ENCODE measurements at regions not wholly inside any gene's neighbourhood (a gene's known extent, or its start where the extent isn't known, plus 50 kb on each side); places are given as distances from the start of the nearest gene placed in this dataset.
"Not testable (repeated sequence)": the region's sequence is repeated elsewhere in the genome, so short reads cannot be mapped to it uniquely, and the experiment has no call there.

DNA sequence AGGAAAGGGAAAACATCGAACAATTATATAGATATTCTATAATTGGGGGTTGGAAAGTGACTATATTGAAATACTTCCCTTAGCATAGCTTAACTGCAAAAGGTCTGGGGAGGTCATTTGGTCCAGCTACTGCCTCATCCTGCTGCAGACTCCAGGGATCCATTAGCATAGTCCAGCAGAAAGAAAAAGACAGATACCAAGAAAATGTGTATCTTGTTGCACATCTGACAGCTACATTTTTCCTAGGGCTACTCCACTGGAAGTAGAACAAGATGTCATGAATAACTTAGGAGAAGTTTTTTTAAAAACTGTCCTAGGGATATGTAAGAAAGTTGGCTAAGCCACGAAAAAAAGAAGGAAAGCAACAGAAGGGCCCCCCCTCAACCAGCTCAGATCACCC lies 92.9 kb upstream of the SLC30A5 start:
- no peak overlapping the region for H3K9ac ChIP-seq (ENCODE audit: low read length)
- H3K9me3 ChIP-seq (ENCODE audit: control insufficient read depth, insufficient read depth, low read depth, low read length), result no peaks in the 10 kb centered on the region
- H3K36me3 ChIP-seq (ENCODE audit: control insufficient read depth, insufficient read depth, low read length), result no peaks in the 10 kb centered on the region
- no peak overlapping the region for H3K27ac ChIP-seq (ENCODE audit: low read depth, low read length)
- no peak overlapping the region for H3K4me3 ChIP-seq (ENCODE audit: low read depth, low read length)
- H3K27me3 ChIP-seq (ENCODE audit: control insufficient read depth, insufficient read depth, low read length), result no peaks in the 10 kb centered on the region
- no peaks in the 10 kb centered on the region for H3K4me1 ChIP-seq (ENCODE audit: control insufficient read depth, insufficient read depth, low read length)

DNA sequence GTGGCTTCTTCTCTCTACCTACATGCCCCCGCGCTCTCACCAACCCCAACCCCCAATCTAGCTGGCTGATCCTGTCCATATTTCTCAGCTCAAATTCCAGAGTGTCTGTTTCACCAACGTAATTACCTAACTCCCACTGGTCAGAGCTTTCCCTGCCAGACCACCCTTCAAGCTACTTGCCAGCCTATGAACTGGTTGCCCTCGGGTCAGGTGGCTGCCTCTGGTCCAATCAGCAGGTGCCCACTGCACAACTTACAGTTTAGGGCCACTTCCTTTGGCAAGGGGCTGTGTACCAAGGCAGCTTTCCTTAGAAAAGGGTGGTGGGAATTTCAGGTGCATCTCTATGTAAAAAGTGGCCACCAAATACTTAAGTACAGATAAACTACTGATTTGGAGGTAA lies 92.2 kb upstream of the SLC30A5 start:
- Histone ChIP-seq H3K36me3 (ENCODE audit: control insufficient read depth, insufficient read depth, low read length) (no peaks in the 10 kb centered on the region), H3K4me1 (ENCODE audit: control insufficient read depth, insufficient read depth, low read length) (no peaks in the 10 kb centered on the region), H3K27me3 (ENCODE audit: control insufficient read depth, insufficient read depth, low read length) (no peaks in the 10 kb centered on the region), H3K27ac (ENCODE audit: low read depth, low read length) (no peak overlapping the region), H3K9me3 (ENCODE audit: control insufficient read depth, insufficient read depth, low read depth, low read length) (no peaks in the 10 kb centered on the region), H3K4me3 (ENCODE audit: low read depth, low read length) (no peak overlapping the region), H3K9ac (ENCODE audit: low read length) (no peak overlapping the region)

DNA sequence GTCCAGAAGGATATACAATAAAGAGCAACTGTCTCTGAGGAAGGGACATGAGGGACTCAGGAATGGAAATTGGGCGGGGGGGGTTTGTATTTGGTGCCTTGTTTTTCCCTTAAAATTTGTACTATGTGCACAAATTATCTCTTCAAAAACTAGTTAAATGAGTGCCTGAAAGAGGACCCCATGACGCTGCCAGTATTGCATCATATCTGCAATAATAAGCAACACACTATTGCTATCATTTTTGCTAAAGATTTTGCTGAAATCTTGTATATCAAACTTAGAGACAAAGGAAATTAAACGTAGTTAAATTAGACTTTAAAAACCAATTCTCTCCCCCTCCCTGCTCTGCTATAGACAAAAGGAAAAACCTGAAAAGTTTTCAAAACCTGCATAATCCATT lies 89.7 kb upstream of the SLC30A5 start:
- no peak overlapping the region for H3K9ac ChIP-seq (ENCODE audit: low read length)
- H3K4me3 ChIP-seq (ENCODE audit: low read depth, low read length), result no peak overlapping the region
- H3K4me1 ChIP-seq (ENCODE audit: control insufficient read depth, insufficient read depth, low read length), result no peaks in the 10 kb centered on the region
- no peaks in the 10 kb centered on the region for H3K9me3 ChIP-seq (ENCODE audit: control insufficient read depth, insufficient read depth, low read depth, low read length)
- H3K27ac ChIP-seq (ENCODE audit: low read depth, low read length), result no peak overlapping the region
- no peaks in the 10 kb centered on the region for H3K36me3 ChIP-seq (ENCODE audit: control insufficient read depth, insufficient read depth, low read length)
- H3K27me3 ChIP-seq (ENCODE audit: control insufficient read depth, insufficient read depth, low read length), result no peaks in the 10 kb centered on the region

DNA sequence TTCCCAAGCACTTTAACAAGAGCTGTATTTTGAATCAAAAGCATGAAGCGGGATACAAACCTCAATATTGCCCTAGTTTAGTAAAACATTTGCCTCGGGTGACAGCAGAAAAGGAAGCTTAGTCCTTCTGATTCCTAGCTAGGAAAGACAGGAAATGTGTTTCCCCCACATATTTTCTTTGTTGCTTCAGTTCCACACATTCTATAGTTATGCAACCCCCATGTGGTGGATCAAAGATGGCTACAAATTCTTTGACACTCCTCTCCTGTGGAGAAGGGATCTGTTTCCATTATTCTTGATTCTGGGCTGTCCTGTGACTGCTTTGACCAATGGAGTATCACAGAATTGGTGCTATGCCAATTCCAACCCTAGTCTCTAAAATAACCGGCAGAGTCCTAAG lies 89.1 kb upstream of the SLC30A5 start:
- Histone ChIP-seq H3K4me3 (ENCODE audit: low read depth, low read length) (no peak overlapping the region), H3K27me3 (ENCODE audit: control insufficient read depth, insufficient read depth, low read length) (no peaks in the 10 kb centered on the region), H3K4me1 (ENCODE audit: control insufficient read depth, insufficient read depth, low read length) (no peaks in the 10 kb centered on the region), H3K27ac (ENCODE audit: low read depth, low read length) (no peak overlapping the region), H3K36me3 (ENCODE audit: control insufficient read depth, insufficient read depth, low read length) (no peaks in the 10 kb centered on the region), H3K9ac (ENCODE audit: low read length) (no peak overlapping the region), H3K9me3 (ENCODE audit: control insufficient read depth, insufficient read depth, low read depth, low read length) (no peaks in the 10 kb centered on the region)

DNA sequence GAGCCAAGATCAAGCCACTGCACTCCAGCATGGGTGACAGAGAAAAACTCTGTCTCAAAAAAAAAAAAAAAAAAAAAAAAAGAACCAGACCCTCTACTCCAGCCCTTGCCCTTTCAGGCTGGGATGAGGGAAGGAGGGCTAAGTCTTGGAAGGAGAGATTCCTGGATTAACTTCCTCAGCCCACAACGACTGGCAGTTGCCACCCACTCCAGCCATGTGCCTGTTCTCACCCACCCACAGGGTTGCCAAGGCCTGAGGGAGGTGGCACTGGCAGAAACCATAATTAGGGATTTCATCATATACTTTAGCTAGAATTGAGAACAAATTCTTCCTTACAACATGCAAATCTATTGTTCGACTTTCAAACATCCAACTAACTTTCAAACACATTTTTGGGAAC lies 87.8 kb upstream of the SLC30A5 start:
- Histone ChIP-seq H3K9me3 (ENCODE audit: control insufficient read depth, insufficient read depth, low read depth, low read length) (no peaks in the 10 kb centered on the region), H3K27me3 (ENCODE audit: control insufficient read depth, insufficient read depth, low read length) (no peaks in the 10 kb centered on the region), H3K4me3 (ENCODE audit: low read depth, low read length) (no peak overlapping the region), H3K4me1 (ENCODE audit: control insufficient read depth, insufficient read depth, low read length) (no peaks in the 10 kb centered on the region), H3K9ac (ENCODE audit: low read length) (no peak overlapping the region), H3K36me3 (ENCODE audit: control insufficient read depth, insufficient read depth, low read length) (no peaks in the 10 kb centered on the region), H3K27ac (ENCODE audit: low read depth, low read length) (no peak overlapping the region)

DNA sequence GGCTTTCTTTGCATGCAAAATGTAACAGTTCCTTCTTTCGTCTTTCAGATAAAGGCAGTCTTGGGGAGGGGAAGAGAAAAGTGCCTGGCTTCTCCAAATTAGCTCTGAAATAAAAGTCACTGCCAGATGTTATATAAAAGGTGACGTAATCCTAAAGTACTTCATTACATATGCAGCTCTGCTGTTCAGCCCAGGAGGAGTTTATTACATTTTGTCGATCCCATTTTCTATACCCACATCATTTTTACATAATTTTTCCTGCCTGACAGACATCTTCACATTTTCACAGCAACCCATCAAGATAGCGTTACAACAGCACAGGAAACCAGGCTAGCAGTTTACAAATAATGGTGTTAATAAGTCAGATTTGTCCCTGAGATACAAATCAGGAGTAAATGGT lies 86.7 kb upstream of the SLC30A5 start:
- Histone ChIP-seq H3K9ac (ENCODE audit: low read length) (no peak overlapping the region), H3K4me3 (ENCODE audit: low read depth, low read length) (no peak overlapping the region), H3K9me3 (ENCODE audit: control insufficient read depth, insufficient read depth, low read depth, low read length) (no peaks in the 10 kb centered on the region), H3K27ac (ENCODE audit: low read depth, low read length) (no peak overlapping the region), H3K27me3 (ENCODE audit: control insufficient read depth, insufficient read depth, low read length) (no peaks in the 10 kb centered on the region), H3K4me1 (ENCODE audit: control insufficient read depth, insufficient read depth, low read length) (no peaks in the 10 kb centered on the region), H3K36me3 (ENCODE audit: control insufficient read depth, insufficient read depth, low read length) (no peaks in the 10 kb centered on the region)

DNA sequence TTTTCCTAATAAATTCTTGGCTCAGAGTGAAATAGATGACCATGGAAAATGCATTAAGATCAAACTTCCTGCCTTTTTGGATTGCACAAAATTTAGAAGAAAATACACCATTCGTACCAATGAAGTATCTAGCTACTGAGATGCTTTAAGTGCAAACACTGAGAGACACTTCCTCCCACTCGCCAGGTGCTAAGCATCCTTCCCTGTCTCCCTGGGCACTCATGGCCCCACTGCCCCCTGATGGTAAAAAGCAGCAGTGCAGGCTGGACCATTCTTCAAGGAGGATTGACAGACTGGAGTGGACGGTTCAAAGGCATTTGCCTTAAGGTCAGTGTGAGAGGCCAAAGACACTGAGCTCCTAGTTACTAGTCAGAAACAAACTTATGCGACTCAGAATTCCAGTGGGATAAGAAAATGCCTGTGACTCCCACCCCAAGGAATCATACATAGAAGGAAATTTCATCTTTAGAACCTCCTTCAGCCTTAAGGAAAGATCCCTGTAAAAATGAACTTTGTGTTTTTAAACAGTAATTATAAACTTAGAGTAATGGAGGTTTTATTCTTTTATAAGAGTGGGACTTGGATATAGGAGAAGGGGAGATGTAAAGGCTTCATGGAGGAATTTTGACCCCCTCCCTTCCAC lies 86.0 kb upstream of the SLC30A5 start:
- H3K4me1 ChIP-seq (ENCODE audit: control insufficient read depth, insufficient read depth, low read length), result no peaks in the 10 kb centered on the region
- no peak overlapping the region for H3K4me3 ChIP-seq (ENCODE audit: low read depth, low read length)
- no peaks in the 10 kb centered on the region for H3K36me3 ChIP-seq (ENCODE audit: control insufficient read depth, insufficient read depth, low read length)
- no peaks in the 10 kb centered on the region for H3K27me3 ChIP-seq (ENCODE audit: control insufficient read depth, insufficient read depth, low read length)
- no peak overlapping the region for H3K27ac ChIP-seq (ENCODE audit: low read depth, low read length)
- no peak overlapping the region for H3K9ac ChIP-seq (ENCODE audit: low read length)
- no peaks in the 10 kb centered on the region for H3K9me3 ChIP-seq (ENCODE audit: control insufficient read depth, insufficient read depth, low read depth, low read length)

DNA sequence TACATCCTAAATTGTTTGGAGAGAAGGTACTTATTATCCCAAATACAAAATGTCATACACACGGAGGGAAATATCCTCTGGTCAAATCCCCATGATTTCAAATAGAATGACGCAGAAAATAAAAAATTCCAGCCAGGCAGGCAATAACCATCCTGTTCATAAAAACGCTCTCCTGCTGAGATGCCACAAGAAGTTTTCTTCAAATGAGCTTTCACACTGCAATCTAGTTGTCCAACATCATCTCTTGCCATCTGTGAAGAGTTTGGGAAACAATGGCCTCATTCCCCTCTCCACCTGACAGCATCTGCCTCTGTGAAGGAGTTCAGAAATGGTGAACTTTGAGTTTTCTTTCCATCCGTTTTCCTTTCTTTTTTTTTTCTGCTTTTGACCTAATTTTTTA lies 83.3 kb upstream of the SLC30A5 start:
- no peaks in the 10 kb centered on the region for H3K27me3 ChIP-seq (ENCODE audit: control insufficient read depth, insufficient read depth, low read length)
- no peaks in the 10 kb centered on the region for H3K36me3 ChIP-seq (ENCODE audit: control insufficient read depth, insufficient read depth, low read length)
- H3K9ac ChIP-seq (ENCODE audit: low read length), result no peak overlapping the region
- no peak overlapping the region for H3K27ac ChIP-seq (ENCODE audit: low read depth, low read length)
- no peak overlapping the region for H3K4me3 ChIP-seq (ENCODE audit: low read depth, low read length)
- no peaks in the 10 kb centered on the region for H3K4me1 ChIP-seq (ENCODE audit: control insufficient read depth, insufficient read depth, low read length)
- H3K9me3 ChIP-seq (ENCODE audit: control insufficient read depth, insufficient read depth, low read depth, low read length), result no peaks in the 10 kb centered on the region

DNA sequence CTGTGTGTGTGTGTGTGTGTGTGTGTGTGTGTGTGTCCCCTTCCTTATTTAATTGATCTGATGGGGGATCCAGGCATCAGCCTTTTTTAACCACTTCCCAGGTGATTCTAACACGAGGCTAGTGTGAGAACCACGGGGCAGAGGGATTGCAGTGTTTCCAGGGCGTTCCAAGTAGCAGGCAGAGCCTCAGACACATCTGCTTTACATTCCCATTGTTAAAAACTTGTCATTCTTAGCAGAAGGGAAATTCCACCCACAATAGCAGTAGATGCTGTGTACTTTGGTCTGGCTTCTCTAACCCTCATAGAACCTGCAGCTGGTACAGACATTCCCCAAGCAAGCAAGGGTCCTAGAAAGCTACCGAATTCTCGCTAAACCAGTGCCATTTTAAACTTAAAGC lies 81.9 kb upstream of the SLC30A5 start:
- Histone ChIP-seq H3K4me3 (ENCODE audit: low read depth, low read length) (no peak overlapping the region), H3K9me3 (ENCODE audit: control insufficient read depth, insufficient read depth, low read depth, low read length) (no peaks in the 10 kb centered on the region), H3K9ac (ENCODE audit: low read length) (no peak overlapping the region)

DNA sequence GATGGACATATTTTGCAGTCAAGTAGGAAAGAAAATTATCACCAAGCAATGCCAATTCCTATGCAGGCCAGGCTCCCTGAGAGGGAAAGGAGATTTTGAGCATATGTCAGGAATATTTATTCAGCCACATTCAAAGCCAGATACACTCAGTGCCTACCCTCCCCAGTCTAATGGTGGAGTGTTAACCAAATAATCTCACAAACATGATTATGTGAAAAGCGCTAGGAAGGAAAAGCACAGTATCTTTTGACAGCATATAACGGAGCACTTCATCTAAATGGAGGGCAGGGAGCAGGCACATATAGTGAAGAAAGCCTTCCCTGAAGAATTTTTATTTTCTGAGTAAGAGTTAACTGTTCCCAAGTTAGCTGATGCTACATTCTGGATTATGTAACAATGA lies 80.3 kb upstream of the SLC30A5 start:
- H3K36me3 ChIP-seq (ENCODE audit: control insufficient read depth, insufficient read depth, low read length), result no peaks in the 10 kb centered on the region
- H3K27ac ChIP-seq (ENCODE audit: low read depth, low read length), result no peak overlapping the region
- H3K4me1 ChIP-seq (ENCODE audit: control insufficient read depth, insufficient read depth, low read length), result no peaks in the 10 kb centered on the region
- no peaks in the 10 kb centered on the region for H3K27me3 ChIP-seq (ENCODE audit: control insufficient read depth, insufficient read depth, low read length)
- H3K9me3 ChIP-seq (ENCODE audit: control insufficient read depth, insufficient read depth, low read depth, low read length), result no peaks in the 10 kb centered on the region
- H3K9ac ChIP-seq (ENCODE audit: low read length), result no peak overlapping the region
- H3K4me3 ChIP-seq (ENCODE audit: low read depth, low read length), result no peak overlapping the region

More for the DNA sequence above, 81.9 kb upstream of the SLC30A5 start:
- Histone ChIP-seq H3K27ac (ENCODE audit: low read depth, low read length) (no peak overlapping the region), H3K27me3 (ENCODE audit: control insufficient read depth, insufficient read depth, low read length) (no peaks in the 10 kb centered on the region), H3K4me1 (ENCODE audit: control insufficient read depth, insufficient read depth, low read length) (no peaks in the 10 kb centered on the region), H3K36me3 (ENCODE audit: control insufficient read depth, insufficient read depth, low read length) (no peaks in the 10 kb centered on the region)

DNA sequence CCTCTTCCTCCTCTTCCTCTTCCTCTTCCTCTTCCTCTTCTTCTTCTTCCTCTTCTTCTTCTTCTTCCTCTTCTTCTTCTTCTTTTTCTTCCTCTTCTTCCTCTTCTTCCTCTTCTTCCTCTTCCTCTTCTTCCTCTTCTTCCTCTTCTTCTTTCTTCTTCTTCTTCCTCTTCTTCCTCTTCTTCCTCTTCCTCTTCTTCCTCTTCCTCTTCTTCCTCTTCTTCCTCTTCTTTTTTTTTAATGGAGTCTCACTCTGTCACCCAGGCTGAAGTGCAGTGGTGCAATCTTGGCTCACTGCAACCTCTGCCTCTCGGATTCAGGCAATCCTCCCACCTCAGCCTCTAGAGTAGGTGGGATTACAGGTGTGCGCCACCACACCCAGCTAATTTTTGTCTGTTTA lies 79.8 kb upstream of the SLC30A5 start:
- not testable (repeated sequence) for H3K9me3 ChIP-seq (ENCODE audit: control insufficient read depth, insufficient read depth, low read depth, low read length); H3K27ac ChIP-seq (ENCODE audit: low read depth, low read length); H3K36me3 ChIP-seq (ENCODE audit: control insufficient read depth, insufficient read depth, low read length); H3K9ac ChIP-seq (ENCODE audit: low read length); H3K4me1 ChIP-seq (ENCODE audit: control insufficient read depth, insufficient read depth, low read length); H3K27me3 ChIP-seq (ENCODE audit: control insufficient read depth, insufficient read depth, low read length); H3K4me3 ChIP-seq (ENCODE audit: low read depth, low read length)
